HEK293 (cell line): ENCODE measurements at regions not wholly inside any gene's neighbourhood (a gene's known extent, or its start where the extent isn't known, plus 50 kb on each side); places are given as distances from the start of the nearest gene placed in this dataset.

Experiments
- CTCF ChIA-PET: fragments of 350-600 bp; formaldehyde crosslinking; extraction: SDS; loops from one replicate; lab custom pipeline; 2021; ENCODE audit warnings: antibody characterized with exemption; lab: Yijun Ruan, JAX
- POLR2A ChIA-PET: fragments of 300-600 bp; formaldehyde crosslinking; extraction: SDS; loops from one replicate; lab custom pipeline; 2020; ENCODE audit warnings: antibody characterized with exemption, inconsistent platforms; lab: Yijun Ruan, JAX
- H3K27ac ChIP-seq: fragments of 200-500 bp; sonication (Bioruptor generic); 2 replicates; pipeline ENCODE4 v1.5.1; 2014; ENCODE audit warnings: low read depth, low read length, control low read depth, inconsistent platforms; ENCODE audit errors: extremely low read depth
- H3K36me3 ChIP-seq, 2 experiments: fragments of 200-500 bp in 1 of 2; sonication (Bioruptor generic) in 1 of 2; 1 replicate in 1 of 2; 2 replicates in 1 of 2; pipeline ENCODE4 v1.5.1; 2014 to 2017; ENCODE audit warnings: inconsistent platforms in 2 of 2, low read length in 2 of 2; ENCODE audit not compliant: control insufficient read depth in 2 of 2, insufficient read depth in 1 of 2
- H3K4me1 ChIP-seq: fragments of 200-500 bp; sonication (Bioruptor generic); 2 replicates; pipeline ENCODE4 v1.5.1; 2014; ENCODE audit warnings: mild to moderate bottlenecking, low read length, inconsistent platforms; ENCODE audit not compliant: control insufficient read depth, insufficient read depth
- H3K4me3 ChIP-seq: 2 replicates; pipeline ENCODE4 v1.5.1; 2011; ENCODE audit warnings: low read depth, mild to moderate bottlenecking, control low read depth, low read length, moderate library complexity
- H3K9me3 ChIP-seq: fragments of 200-500 bp; sonication (Bioruptor generic); 2 replicates; pipeline ENCODE4 v1.5.1; 2014; ENCODE audit warnings: low read depth, low read length, inconsistent platforms; ENCODE audit not compliant: control insufficient read depth, insufficient read depth
- AEBP2 ChIP-seq: fragments of 450-650 bp; formaldehyde crosslinking; IDR thresholded peaks from 2 replicates; pipeline ENCODE4 v1.5.1; 2016; ENCODE audit warnings: missing biosample characterization, missing genetic modification characterization, borderline replicate concordance
- HIC1 ChIP-seq: fragments of 450-650 bp; formaldehyde crosslinking; IDR thresholded peaks from 2 replicates; pipeline ENCODE4 v1.5.1; 2016; ENCODE audit warnings: missing biosample characterization, missing genetic modification characterization
- KLF17 ChIP-seq: fragments of 450-650 bp; formaldehyde crosslinking; IDR thresholded peaks from 2 replicates; pipeline ENCODE4 v1.5.1; 2016; ENCODE audit warnings: missing biosample characterization, missing genetic modification characterization
- KLF8 ChIP-seq: fragments of 450-650 bp; formaldehyde crosslinking; IDR thresholded peaks from 2 replicates; pipeline ENCODE4 v1.5.1; 2016; ENCODE audit warnings: missing biosample characterization, missing genetic modification characterization
- OVOL3 ChIP-seq: fragments of 450-650 bp; formaldehyde crosslinking; IDR thresholded peaks from 2 replicates; pipeline ENCODE4 v1.5.1; 2016; ENCODE audit warnings: missing biosample characterization, missing genetic modification characterization
- PRDM6 ChIP-seq: fragments of 450-650 bp; formaldehyde crosslinking; IDR thresholded peaks from 2 replicates; pipeline ENCODE4 v1.5.1; 2017; ENCODE audit warnings: missing biosample characterization, missing genetic modification characterization
- SALL2 ChIP-seq: fragments of 450-650 bp; formaldehyde crosslinking; IDR thresholded peaks from 2 replicates; pipeline ENCODE4 v1.5.0; 2017; ENCODE audit warnings: missing biosample characterization, mild to moderate bottlenecking, missing genetic modification characterization, borderline replicate concordance
- WT1 ChIP-seq: fragments of 450-650 bp; formaldehyde crosslinking; IDR thresholded peaks from 2 replicates; pipeline ENCODE4 v1.5.1; 2016; ENCODE audit warnings: missing biosample characterization, missing genetic modification characterization
- ZBTB1 ChIP-seq: fragments of 450-650 bp; formaldehyde crosslinking; IDR thresholded peaks from 2 replicates; pipeline ENCODE4 v1.5.1; 2016; ENCODE audit warnings: missing biosample characterization, missing genetic modification characterization
- ZBTB26 ChIP-seq: fragments of 450-650 bp; formaldehyde crosslinking; optimal IDR thresholded peaks from 2 replicates; pipeline ENCODE3; 2016; ENCODE audit warnings: missing biosample characterization, mild to moderate bottlenecking, missing genetic modification characterization
- ZBTB7A ChIP-seq: fragments of 450-650 bp; formaldehyde crosslinking; IDR thresholded peaks from 2 replicates; pipeline ENCODE4 v1.5.1; 2016; ENCODE audit warnings: low read depth, missing biosample characterization, missing genetic modification characterization
- ZFP41 ChIP-seq: fragments of 450-650 bp; formaldehyde crosslinking; IDR thresholded peaks from 2 replicates; pipeline ENCODE4 v1.5.1; 2016; ENCODE audit warnings: missing biosample characterization, missing genetic modification characterization, borderline replicate concordance
- ZNF10 ChIP-seq: fragments of 450-650 bp; formaldehyde crosslinking; IDR thresholded peaks from 2 replicates; pipeline ENCODE4 v1.5.1; 2017; ENCODE audit warnings: missing biosample characterization, missing genetic modification characterization
- ZNF112 ChIP-seq: fragments of 450-650 bp; formaldehyde crosslinking; IDR thresholded peaks from 2 replicates; pipeline ENCODE4 v1.5.0; 2017; ENCODE audit warnings: missing biosample characterization, missing genetic modification characterization
- ZNF114 ChIP-seq: fragments of 450-650 bp; formaldehyde crosslinking; IDR thresholded peaks from 2 replicates; pipeline ENCODE4 v1.5.0; 2017; ENCODE audit warnings: missing biosample characterization, missing genetic modification characterization
- ZNF146 ChIP-seq: fragments of 450-650 bp; formaldehyde crosslinking; IDR thresholded peaks from 2 replicates; pipeline ENCODE4 v1.5.1; 2016; ENCODE audit warnings: missing biosample characterization, missing genetic modification characterization
- ZNF184 ChIP-seq: fragments of 450-650 bp; IDR thresholded peaks from 2 replicates; pipeline ENCODE4 v1.5.1; 2018; ENCODE audit warnings: missing biosample characterization, mild to moderate bottlenecking, missing genetic modification characterization
- ZNF19 ChIP-seq: fragments of 450-650 bp; formaldehyde crosslinking; IDR thresholded peaks from 2 replicates; pipeline ENCODE4; 2016; ENCODE audit warnings: missing biosample characterization, missing genetic modification characterization, low read depth
- ZNF335 ChIP-seq: fragments of 450-650 bp; formaldehyde crosslinking; conservative IDR thresholded peaks from 2 replicates; pipeline ENCODE4 v1.5.1; 2016; ENCODE audit warnings: missing biosample characterization, missing genetic modification characterization
- ZNF394 ChIP-seq: fragments of 450-650 bp; formaldehyde crosslinking; IDR thresholded peaks from 2 replicates; pipeline ENCODE4 v1.5.1; 2016; ENCODE audit warnings: missing biosample characterization, missing genetic modification characterization, mild to moderate bottlenecking, moderate library complexity, borderline replicate concordance
- ZNF404 ChIP-seq: fragments of 450-650 bp; formaldehyde crosslinking; IDR thresholded peaks from 2 replicates; pipeline ENCODE4 v1.5.1; 2017; ENCODE audit warnings: missing biosample characterization, missing genetic modification characterization
- ZNF548 ChIP-seq: fragments of 450-650 bp; formaldehyde crosslinking; IDR thresholded peaks from 2 replicates; pipeline ENCODE4 v1.5.1; 2016; ENCODE audit warnings: missing biosample characterization, missing genetic modification characterization
- ZNF555 ChIP-seq: fragments of 450-650 bp; formaldehyde crosslinking; conservative IDR thresholded peaks from 2 replicates; pipeline ENCODE4 v1.5.1; 2017; ENCODE audit warnings: missing biosample characterization, mild to moderate bottlenecking, missing genetic modification characterization, inconsistent platforms
- ZNF626 ChIP-seq: fragments of 450-650 bp; sonication (Bioruptor Pico); formaldehyde crosslinking; IDR thresholded peaks from 2 replicates; pipeline ENCODE4 v1.5.1; 2018; ENCODE audit warnings: missing biosample characterization, missing genetic modification characterization, inconsistent platforms
- ZNF660 ChIP-seq: fragments of 450-650 bp; IDR thresholded peaks from 2 replicates; pipeline ENCODE4 v1.5.1; 2018; ENCODE audit warnings: missing biosample characterization, mild to moderate bottlenecking, missing genetic modification characterization
- ZNF837 ChIP-seq: fragments of 450-650 bp; formaldehyde crosslinking; IDR thresholded peaks from 2 replicates; pipeline ENCODE4 v1.5.1; 2016; ENCODE audit warnings: missing biosample characterization, missing genetic modification characterization
- ZSCAN16 ChIP-seq: fragments of 450-650 bp; formaldehyde crosslinking; IDR thresholded peaks from 2 replicates; pipeline ENCODE4 v1.5.1; 2016; ENCODE audit warnings: missing biosample characterization, missing genetic modification characterization
- ZSCAN4 ChIP-seq: fragments of 450-650 bp; formaldehyde crosslinking; IDR thresholded peaks from 2 replicates; pipeline ENCODE4 v1.5.1; 2017; ENCODE audit warnings: missing biosample characterization, missing genetic modification characterization

- H3K36me3 ChIP-seq = no peaks in the 10 kb centered on the region
- H3K9me3 ChIP-seq = no peaks in the 10 kb centered on the region
- ChIA-PET POLR2A (no interaction called here), CTCF (no interaction called here)
- H3K4me1 ChIP-seq = no peaks in the 10 kb centered on the region
- no peak for TF ChIP-seq ZNF660 (tag by site-specific recombination)
- TF ChIP-seq ZSCAN16 (tag by site-specific recombination) = no peak
- TF ChIP-seq ZFP41 = no peak
- no peak for TF ChIP-seq HIC1 (tag by site-specific recombination)
- TF ChIP-seq SALL2 (tag by site-specific recombination) = no peak
- no peak for TF ChIP-seq ZNF10 (tag by site-specific recombination)
- TF ChIP-seq ZNF548 (tag by site-specific recombination) = no peak
- no peak for TF ChIP-seq OVOL3 (tag by site-specific recombination)
- no peak for TF ChIP-seq ZBTB7A (tag by site-specific recombination)
- no peak for TF ChIP-seq PRDM6
- TF ChIP-seq ZNF19 = no peak
- TF ChIP-seq ZNF404 (tag by site-specific recombination) = no peak
- TF ChIP-seq ZNF335 (tag by site-specific recombination) = no peak
- TF ChIP-seq ZNF626 (tag by site-specific recombination) = no peak
- TF ChIP-seq ZNF184 (tag by site-specific recombination) = no peak
- no peak overlapping the region for H3K4me3 ChIP-seq
- no peak overlapping the region for H3K27ac ChIP-seq
Measured at GRCh38 chr3:105077060-105077822, 289.5 kb upstream of the ALCAM start.

GRCh38 chr3:105083945-105084344, 282.8 kb upstream of the ALCAM start:
- Histone ChIP-seq H3K27ac (no peak overlapping the region), H3K4me1 (no peaks in the 10 kb centered on the region), H3K4me3 (no peak overlapping the region), H3K9me3 (no peaks in the 10 kb centered on the region), H3K36me3 (no peaks in the 10 kb centered on the region)
- CTCF ChIA-PET = no interaction called here
- POLR2A ChIA-PET = no interaction called here
- no peak for TF ChIP-seq ZNF837 (tag by site-specific recombination)
- no peak for TF ChIP-seq ZNF112 (tag by site-specific recombination)
- no peak for TF ChIP-seq WT1 (tag by site-specific recombination)
- TF ChIP-seq ZNF146 (tag by site-specific recombination) = no peak
- TF ChIP-seq ZSCAN4 = no peak
- no peak for TF ChIP-seq KLF8
- no peak for TF ChIP-seq ZBTB1
- no peak for TF ChIP-seq ZNF114 (tag by site-specific recombination)
- TF ChIP-seq AEBP2 (tag by site-specific recombination) = no peak
- TF ChIP-seq ZBTB26 (tag by site-specific recombination) = no peak
- no peak for TF ChIP-seq ZNF184 (tag by site-specific recombination)
- no peak for TF ChIP-seq ZNF394 (tag by site-specific recombination)
- TF ChIP-seq KLF17 (tag by site-specific recombination) = no peak
- no peak for TF ChIP-seq ZNF555 (tag by site-specific recombination)
